Stimulated activated naive CD8-positive, alpha-beta T cell treated with anti-CD3 and anti-CD28 coated beads, Interleukin-15, Interleukin-2, amounts not matched to agents 100 ng/mL and 50 ng/mL, for 24 hours (primary cell): ENCODE measurements at regions not wholly inside any gene's neighbourhood (a gene's known extent, or its start where the extent isn't known, plus 50 kb on each side); places are given as distances from the start of the nearest gene placed in this dataset.

ENCODE experiments used
- H3K27ac Mint-ChIP-seq: one replicate; pipeline ENCODE4 v1.8.0; 2021; ENCODE audit warnings: mild to moderate bottlenecking, mixed read lengths
- H3K27me3 Mint-ChIP-seq: one replicate; pipeline ENCODE4 v1.8.0; 2021; ENCODE audit warnings: mixed read lengths
- H3K36me3 Mint-ChIP-seq: one replicate; pipeline ENCODE4 v1.8.0; 2021; ENCODE audit warnings: low read depth, mixed read lengths
- H3K4me1 Mint-ChIP-seq: one replicate; pipeline ENCODE4 v1.8.0; 2021; ENCODE audit warnings: low read depth, mixed read lengths
- H3K4me3 Mint-ChIP-seq: one replicate; pipeline ENCODE4 v1.8.0; 2021; ENCODE audit warnings: mild to moderate bottlenecking, mixed read lengths
- H3K9me3 Mint-ChIP-seq: one replicate; pipeline ENCODE4 v1.8.0; 2021; ENCODE audit warnings: mixed read lengths

- no peak overlapping the region for H3K4me3 Mint-ChIP-seq
- no peak overlapping the region for H3K27ac Mint-ChIP-seq
- no peaks in the 10 kb centered on the region for H3K36me3 Mint-ChIP-seq
These were observed 423.3 kb downstream of the SPRY2 start for GRCh38 chr13:79917628-79918027.

GRCh38 chr13:79915114-79915811 lies 425.7 kb downstream of the SPRY2 start:
- Mint-ChIP-seq H3K9me3 (peaks cover 5% of the 10 kb centered on the region), H3K36me3 (no peaks in the 10 kb centered on the region), H3K27me3 (no peaks in the 10 kb centered on the region), H3K27ac (no peak overlapping the region), H3K4me1 (no peaks in the 10 kb centered on the region), H3K4me3 (no peak overlapping the region)

More at GRCh38 chr13:79917628-79918027, 423.3 kb downstream of the SPRY2 start:
- Mint-ChIP-seq H3K9me3 (peaks cover 5% of the 10 kb centered on the region), H3K27me3 (no peaks in the 10 kb centered on the region), H3K4me1 (no peaks in the 10 kb centered on the region)

- H3K36me3 Mint-ChIP-seq = no peaks in the 10 kb centered on the region
- H3K9me3 Mint-ChIP-seq = peaks cover 5% of the 10 kb centered on the region
- H3K4me1 Mint-ChIP-seq = no peaks in the 10 kb centered on the region
- no peaks in the 10 kb centered on the region for H3K27me3 Mint-ChIP-seq
- H3K4me3 Mint-ChIP-seq = no peak overlapping the region
- H3K27ac Mint-ChIP-seq = no peak overlapping the region
These were observed 427.6 kb downstream of the SPRY2 start for GRCh38 chr13:79913141-79913827.

- no peaks in the 10 kb centered on the region for H3K36me3 Mint-ChIP-seq
These were observed 428.5 kb downstream of the SPRY2 start for GRCh38 chr13:79912403-79912802.

GRCh38 chr13:79910875-79911540 lies 429.9 kb downstream of the SPRY2 start:
- Mint-ChIP-seq H3K27me3 (no peaks in the 10 kb centered on the region), H3K4me1 (no peaks in the 10 kb centered on the region), H3K4me3 (no peak overlapping the region), H3K9me3 (no peaks in the 10 kb centered on the region), H3K27ac (no peak overlapping the region), H3K36me3 (no peaks in the 10 kb centered on the region)

More at GRCh38 chr13:79912403-79912802, 428.5 kb downstream of the SPRY2 start:
- no peak overlapping the region for H3K27ac Mint-ChIP-seq
- H3K4me1 Mint-ChIP-seq = no peaks in the 10 kb centered on the region
- no peaks in the 10 kb centered on the region for H3K9me3 Mint-ChIP-seq
- H3K27me3 Mint-ChIP-seq = no peaks in the 10 kb centered on the region
- H3K4me3 Mint-ChIP-seq = no peak overlapping the region

GRCh38 chr13:79909644-79910043 lies 428.7 kb downstream of the NDFIP2 start:
- Mint-ChIP-seq H3K27ac (no peak overlapping the region), H3K36me3 (no peaks in the 10 kb centered on the region), H3K27me3 (no peaks in the 10 kb centered on the region), H3K9me3 (no peaks in the 10 kb centered on the region), H3K4me3 (no peak overlapping the region), H3K4me1 (no peaks in the 10 kb centered on the region)

GRCh38 chr13:79908381-79908780 lies 427.4 kb downstream of the NDFIP2 start:
- no peak overlapping the region for H3K27ac Mint-ChIP-seq
- no peaks in the 10 kb centered on the region for H3K4me1 Mint-ChIP-seq
- no peaks in the 10 kb centered on the region for H3K27me3 Mint-ChIP-seq
- no peaks in the 10 kb centered on the region for H3K36me3 Mint-ChIP-seq
- H3K9me3 Mint-ChIP-seq = no peaks in the 10 kb centered on the region
- H3K4me3 Mint-ChIP-seq = no peak overlapping the region

GRCh38 chr13:79907527-79907926 lies 426.6 kb downstream of the NDFIP2 start:
- no peak overlapping the region for H3K4me3 Mint-ChIP-seq
- H3K4me1 Mint-ChIP-seq = no peaks in the 10 kb centered on the region
- H3K9me3 Mint-ChIP-seq = peaks cover 2% of the 10 kb centered on the region
- no peaks in the 10 kb centered on the region for H3K27me3 Mint-ChIP-seq
- H3K36me3 Mint-ChIP-seq = no peaks in the 10 kb centered on the region
- H3K27ac Mint-ChIP-seq = no peak overlapping the region

GRCh38 chr13:79906345-79906744 lies 425.4 kb downstream of the NDFIP2 start:
- Mint-ChIP-seq H3K36me3 (no peaks in the 10 kb centered on the region), H3K27ac (no peak overlapping the region), H3K4me1 (no peaks in the 10 kb centered on the region), H3K27me3 (no peaks in the 10 kb centered on the region), H3K4me3 (no peak overlapping the region), H3K9me3 (peaks cover 4% of the 10 kb centered on the region)

GRCh38 chr13:79905018-79905417 lies 424.1 kb downstream of the NDFIP2 start:
- Mint-ChIP-seq H3K4me1 (no peaks in the 10 kb centered on the region), H3K27me3 (no peaks in the 10 kb centered on the region), H3K36me3 (no peaks in the 10 kb centered on the region), H3K27ac (no peak overlapping the region), H3K4me3 (no peak overlapping the region), H3K9me3 (peaks cover 4% of the 10 kb centered on the region)

- H3K36me3 Mint-ChIP-seq = no peaks in the 10 kb centered on the region
- H3K4me3 Mint-ChIP-seq = no peak overlapping the region
- peaks cover 4% of the 10 kb centered on the region for H3K9me3 Mint-ChIP-seq
- H3K27ac Mint-ChIP-seq = no peak overlapping the region
- no peaks in the 10 kb centered on the region for H3K27me3 Mint-ChIP-seq
- no peaks in the 10 kb centered on the region for H3K4me1 Mint-ChIP-seq
These were observed 423.6 kb downstream of the NDFIP2 start for GRCh38 chr13:79904581-79904980.

- H3K36me3 Mint-ChIP-seq = no peaks in the 10 kb centered on the region
- H3K9me3 Mint-ChIP-seq = peaks cover 4% of the 10 kb centered on the region
- no peak overlapping the region for H3K4me3 Mint-ChIP-seq
These were observed 420.4 kb downstream of the NDFIP2 start for GRCh38 chr13:79901336-79901735.

GRCh38 chr13:79900356-79900755 lies 419.4 kb downstream of the NDFIP2 start:
- Mint-ChIP-seq H3K4me1 (no peaks in the 10 kb centered on the region), H3K36me3 (no peaks in the 10 kb centered on the region), H3K4me3 (no peak overlapping the region), H3K27me3 (no peaks in the 10 kb centered on the region), H3K27ac (no peak overlapping the region), H3K9me3 (peaks cover 4% of the 10 kb centered on the region)

More at GRCh38 chr13:79901336-79901735, 420.4 kb downstream of the NDFIP2 start:
- no peaks in the 10 kb centered on the region for H3K27me3 Mint-ChIP-seq
- H3K27ac Mint-ChIP-seq = no peak overlapping the region
- H3K4me1 Mint-ChIP-seq = no peaks in the 10 kb centered on the region

GRCh38 chr13:79898996-79899395 lies 418.0 kb downstream of the NDFIP2 start:
- Mint-ChIP-seq H3K4me1 (no peaks in the 10 kb centered on the region), H3K27me3 (no peaks in the 10 kb centered on the region), H3K27ac (no peak overlapping the region), H3K9me3 (peaks cover 4% of the 10 kb centered on the region), H3K4me3 (no peak overlapping the region), H3K36me3 (no peaks in the 10 kb centered on the region)

- Mint-ChIP-seq H3K9me3 (peaks cover 4% of the 10 kb centered on the region), H3K27ac (no peak overlapping the region), H3K36me3 (no peaks in the 10 kb centered on the region), H3K4me1 (no peaks in the 10 kb centered on the region), H3K27me3 (no peaks in the 10 kb centered on the region), H3K4me3 (no peak overlapping the region)
These were observed 417.4 kb downstream of the NDFIP2 start for GRCh38 chr13:79898202-79898826.
